Mesenchymal stem cell (in vitro differentiated cells and primary cell): ENCODE measurements at regions not wholly inside any gene's neighbourhood (a gene's known extent, or its start where the extent isn't known, plus 50 kb on each side); places are given as distances from the start of the nearest gene placed in this dataset.

Experiments used
- DNase-seq: peaks from one replicate; pipeline ENCODE4 v3.0.0-alpha.2; 2013
- H2AFZ ChIP-seq: one replicate; pipeline ENCODE4 v1.6.1; 2013; ENCODE audit warnings: low read depth, mild to moderate bottlenecking, control low read depth, inconsistent platforms, low read length, moderate library complexity
- H2AK5ac ChIP-seq: 2 replicates; pipeline ENCODE4 v1.6.1; 2013; ENCODE audit warnings: low read length, moderate library complexity, mild to moderate bottlenecking, inconsistent platforms; ENCODE audit not compliant: severe bottlenecking
- H2BK120ac ChIP-seq: one replicate; pipeline ENCODE4 v1.6.1; 2013; ENCODE audit warnings: low read depth, mild to moderate bottlenecking, inconsistent platforms, low read length, moderate library complexity
- H2BK12ac ChIP-seq, 2 experiments: one replicate each; pipeline ENCODE4 v1.6.1; 2013; ENCODE audit warnings: inconsistent platforms in 2 of 2, low read length in 2 of 2, mild to moderate bottlenecking in 2 of 2, moderate library complexity in 2 of 2, control low read depth in 1 of 2
- H2BK15ac ChIP-seq: one replicate; pipeline ENCODE4 v1.6.1; 2013; ENCODE audit warnings: mild to moderate bottlenecking, low read depth, inconsistent platforms; ENCODE audit not compliant: poor library complexity, severe bottlenecking
- H2BK5ac ChIP-seq: 2 replicates; pipeline ENCODE4 v1.6.1; 2013; ENCODE audit warnings: low read depth, mild to moderate bottlenecking, low read length, control low read depth, inconsistent platforms; ENCODE audit not compliant: poor library complexity, severe bottlenecking
- H3K14ac ChIP-seq, 2 experiments: one replicate each; pipeline ENCODE4 v1.6.1; 2013; ENCODE audit warnings: inconsistent platforms in 2 of 2, low read length in 2 of 2, control low read depth in 1 of 2, mild to moderate bottlenecking in 1 of 2, moderate library complexity in 1 of 2
- H3K18ac ChIP-seq, 2 experiments: one replicate each; pipeline ENCODE4 v1.6.1; 2013; ENCODE audit warnings: inconsistent platforms in 2 of 2, low read length in 2 of 2, control low read depth in 1 of 2, low read depth in 1 of 2, mild to moderate bottlenecking in 1 of 2
- H3K23ac ChIP-seq, 2 experiments: one replicate each; pipeline ENCODE4 v1.6.1; 2013; ENCODE audit warnings: inconsistent platforms in 2 of 2, low read length in 2 of 2, mild to moderate bottlenecking in 2 of 2, moderate library complexity in 2 of 2, control low read depth in 1 of 2
- H3K27ac ChIP-seq: 2 replicates; pipeline ENCODE4 v1.5.1; 2013; ENCODE audit warnings: mild to moderate bottlenecking, moderate library complexity, low read length, control low read depth, inconsistent platforms; ENCODE audit not compliant: poor library complexity, severe bottlenecking
- H3K27me3 ChIP-seq, 2 experiments: 2 replicates each; pipeline versions ENCODE4 v1.6.1 to v1.7.0; 2013; ENCODE audit warnings: low read length in 2 of 2, mild to moderate bottlenecking in 2 of 2, moderate library complexity in 2 of 2, control low read depth in 1 of 2, inconsistent platforms in 1 of 2; ENCODE audit not compliant: control insufficient read depth in 1 of 2, insufficient read depth in 1 of 2
- H3K36me3 ChIP-seq, 2 experiments: 2 replicates each; pipeline versions ENCODE4 v1.6.1 to v1.7.0; 2013; ENCODE audit warnings: low read length in 2 of 2, control low read depth in 1 of 2, inconsistent platforms in 1 of 2, low read depth in 1 of 2, mild to moderate bottlenecking in 1 of 2; ENCODE audit not compliant: insufficient read depth in 2 of 2, control insufficient read depth in 1 of 2
- H3K4ac ChIP-seq, 2 experiments: one replicate each; pipeline ENCODE4 v1.6.1; 2013; ENCODE audit warnings: inconsistent platforms in 2 of 2, low read length in 2 of 2, mild to moderate bottlenecking in 2 of 2, moderate library complexity in 2 of 2, control low read depth in 1 of 2, low read depth in 1 of 2
- H3K4me1 ChIP-seq: 2 replicates; pipeline ENCODE4 v1.6.1; 2013; ENCODE audit warnings: low read depth, low read length, control low read depth; ENCODE audit not compliant: control insufficient read depth, insufficient read depth
- H3K4me2 ChIP-seq: 2 replicates; pipeline ENCODE4 v1.6.1; 2013; ENCODE audit warnings: low read length, mild to moderate bottlenecking, inconsistent platforms; ENCODE audit not compliant: poor library complexity, severe bottlenecking
- H3K4me3 ChIP-seq, 2 experiments: 2 replicates each; pipeline versions ENCODE4 v1.5.1 to v1.7.0; 2013; ENCODE audit warnings: low read length in 2 of 2, mild to moderate bottlenecking in 2 of 2, control low read depth in 1 of 2, low read depth in 1 of 2; ENCODE audit not compliant: insufficient read depth in 1 of 2
- H3K79me1 ChIP-seq: replicated peaks from 2 replicates; pipeline ENCODE4 v1.6.1; 2013; ENCODE audit warnings: mild to moderate bottlenecking, control low read depth, low read length, inconsistent platforms; ENCODE audit not compliant: poor library complexity, severe bottlenecking
- H3K9ac ChIP-seq: 2 replicates; pipeline ENCODE4 v1.7.0; 2013; ENCODE audit warnings: mild to moderate bottlenecking, low read length, moderate library complexity
- H3K9me3 ChIP-seq: 2 replicates; pipeline ENCODE4 v1.7.0; 2013; ENCODE audit warnings: mild to moderate bottlenecking, low read length; ENCODE audit not compliant: control insufficient read depth
- H4K8ac ChIP-seq: one replicate; pipeline ENCODE4 v1.6.1; 2013; ENCODE audit warnings: inconsistent platforms, mild to moderate bottlenecking, low read length, moderate library complexity
- H4K91ac ChIP-seq: one replicate; pipeline ENCODE4 v1.6.1; 2013; ENCODE audit warnings: mild to moderate bottlenecking, low read length, inconsistent platforms
- WGBS: methylation state at CpG from one replicate; pipeline ENCODE4 v1.1.7; 2013; ENCODE audit warnings: mixed read lengths; 5-methylcytosine and 5-hydroxymethylcytosine counted together

- H3K79me1 ChIP-seq = no peaks in the 10 kb centered on the region
- H2BK12ac ChIP-seq = no peak overlapping the region
- no peak overlapping the region for H3K23ac ChIP-seq
- no peak overlapping the region for H2BK120ac ChIP-seq
- no peak overlapping the region for H3K4ac ChIP-seq
- no peak overlapping the region for H3K18ac ChIP-seq
- H3K4me1 ChIP-seq = no peaks in the 10 kb centered on the region
- H4K91ac ChIP-seq = no peak overlapping the region
- H3K27ac ChIP-seq = no peak overlapping the region
- no peak overlapping the region for H2AFZ ChIP-seq
- H2AK5ac ChIP-seq = no peak overlapping the region
- no peak overlapping the region for H4K8ac ChIP-seq
- H3K4me2 ChIP-seq = no peak overlapping the region
- H3K36me3 ChIP-seq = no peaks in the 10 kb centered on the region
- no peak overlapping the region for H2BK15ac ChIP-seq
- H3K27me3 ChIP-seq = no peaks in the 10 kb centered on the region
- 77% methylated on average over 7 of the region's 7 CpGs for WGBS
- H2BK5ac ChIP-seq = no peak overlapping the region
- no peak overlapping the region for H3K9ac ChIP-seq
- H3K14ac ChIP-seq = no peak overlapping the region
- no peak for DNase-seq
- no peaks in the 10 kb centered on the region for H3K9me3 ChIP-seq
- no peak overlapping the region for H3K4me3 ChIP-seq
These were observed 623.3 kb upstream of the CDH4 start for GRCh38 chr20:60628749-60629148.

GRCh38 chr20:60629206-60629605, 622.9 kb upstream of the CDH4 start:
- no peak overlapping the region for H3K23ac ChIP-seq
- H3K79me1 ChIP-seq = no peaks in the 10 kb centered on the region
- no peak overlapping the region for H4K91ac ChIP-seq
- no peak overlapping the region for H2AFZ ChIP-seq
- H2AK5ac ChIP-seq = no peak overlapping the region
- H3K14ac ChIP-seq = no peak overlapping the region
- no peak overlapping the region for H3K27ac ChIP-seq
- no peak overlapping the region for H3K18ac ChIP-seq
- no peak overlapping the region for H3K4me2 ChIP-seq
- no peak overlapping the region for H2BK15ac ChIP-seq
- H4K8ac ChIP-seq = no peak overlapping the region
- H3K4me1 ChIP-seq = no peaks in the 10 kb centered on the region
- no peak overlapping the region for H2BK5ac ChIP-seq
- no peak overlapping the region for H3K4me3 ChIP-seq
- H3K9me3 ChIP-seq = no peaks in the 10 kb centered on the region
- H3K27me3 ChIP-seq = no peaks in the 10 kb centered on the region
- WGBS = 83% methylated on average over 4 of the region's 4 CpGs
- DNase-seq = no peak
- no peak overlapping the region for H3K9ac ChIP-seq
- H3K4ac ChIP-seq = no peak overlapping the region
- no peak overlapping the region for H2BK120ac ChIP-seq
- H3K36me3 ChIP-seq = no peaks in the 10 kb centered on the region
- no peak overlapping the region for H2BK12ac ChIP-seq

DNA sequence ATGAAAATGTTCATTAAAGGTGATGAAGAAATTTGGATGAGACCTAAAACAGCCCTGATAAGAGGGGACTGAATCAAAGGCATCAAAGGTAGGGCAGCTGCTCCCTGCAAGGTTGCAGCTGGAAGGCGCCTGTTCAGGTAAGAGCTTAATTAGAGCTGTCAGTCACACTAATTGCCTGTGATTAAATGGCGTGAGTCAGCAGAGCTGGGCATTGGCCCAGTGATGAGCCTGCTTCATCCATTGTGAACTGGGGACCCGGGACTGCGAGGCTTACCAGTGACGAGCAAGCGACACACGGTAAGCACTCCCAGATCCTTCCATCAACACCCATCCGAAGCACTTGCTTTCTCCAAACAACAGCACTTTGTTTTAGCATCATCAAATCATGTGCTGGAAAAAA, 621.5 kb upstream of the CDH4 start:
- Histone ChIP-seq H2BK12ac (no peak overlapping the region), H3K4me3 (no peak overlapping the region), H2AK5ac (no peak overlapping the region), H3K23ac (no peak overlapping the region), H3K27me3 (no peaks in the 10 kb centered on the region), H3K36me3 (no peaks in the 10 kb centered on the region), H3K18ac (no peak overlapping the region), H3K4ac (no peak overlapping the region), H3K27ac (no peak overlapping the region), H3K14ac (no peak overlapping the region), H4K91ac (no peak overlapping the region), H2BK5ac (no peak overlapping the region), H4K8ac (no peak overlapping the region), H2AFZ (no peak overlapping the region), H2BK120ac (no peak overlapping the region), H2BK15ac (no peak overlapping the region), H3K9me3 (no peaks in the 10 kb centered on the region), H3K4me1 (no peaks in the 10 kb centered on the region), H3K9ac (no peak overlapping the region), H3K4me2 (no peak overlapping the region), H3K79me1 (no peaks in the 10 kb centered on the region)
- DNase-seq = no peak
- 68% methylated on average over 8 of the region's 8 CpGs for WGBS

DNA sequence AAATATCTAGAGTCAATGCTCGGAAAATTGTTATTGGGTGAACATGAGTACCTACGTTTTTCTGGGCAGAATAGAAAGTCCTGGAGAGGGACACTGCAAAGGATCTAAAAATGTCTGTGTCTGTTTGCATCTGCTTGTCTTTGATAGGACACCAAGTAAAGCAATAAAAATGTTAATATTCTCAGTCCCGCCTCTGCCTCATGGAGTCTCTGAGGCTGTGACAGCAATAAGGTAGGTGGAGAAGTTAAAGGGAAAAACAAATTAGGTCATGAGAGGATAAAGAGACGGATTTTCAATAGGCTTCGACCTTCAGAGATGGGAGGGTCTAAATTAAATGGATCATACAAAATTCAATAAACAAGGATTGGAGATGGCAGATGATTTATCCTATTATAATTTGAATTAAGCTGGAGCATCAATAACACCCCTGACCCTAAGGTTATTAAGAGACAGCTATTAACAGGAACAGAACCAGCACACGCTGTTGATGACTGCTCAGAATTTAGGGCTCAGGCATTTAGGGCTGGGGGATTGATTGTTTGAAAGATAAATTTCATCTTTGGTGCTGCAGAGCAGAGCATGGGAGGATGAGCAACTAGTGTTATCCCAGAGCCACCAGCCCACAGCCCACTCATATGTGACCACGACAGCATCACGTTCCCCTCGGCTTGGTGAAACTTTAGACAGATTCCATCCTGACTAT, 620.3 kb upstream of the CDH4 start:
- H2AFZ ChIP-seq = no peak overlapping the region
- H3K27me3 ChIP-seq = no peaks in the 10 kb centered on the region
- H2BK5ac ChIP-seq = no peak overlapping the region
- H3K4me2 ChIP-seq = no peak overlapping the region
- no peak overlapping the region for H3K4me3 ChIP-seq
- H2AK5ac ChIP-seq = no peak overlapping the region
- no peak overlapping the region for H4K8ac ChIP-seq
- no peaks in the 10 kb centered on the region for H3K4me1 ChIP-seq
- no peak overlapping the region for H3K27ac ChIP-seq
- H3K14ac ChIP-seq = no peak overlapping the region
- H2BK15ac ChIP-seq = no peak overlapping the region
- 76% methylated on average over 7 of the region's 9 CpGs for WGBS
- no peaks in the 10 kb centered on the region for H3K9me3 ChIP-seq
- no peak overlapping the region for H3K18ac ChIP-seq
- H2BK12ac ChIP-seq = no peak overlapping the region
- no peak overlapping the region for H3K23ac ChIP-seq
- no peak overlapping the region for H3K4ac ChIP-seq
- no peak overlapping the region for H4K91ac ChIP-seq
- no peak overlapping the region for H2BK120ac ChIP-seq
- no peaks in the 10 kb centered on the region for H3K36me3 ChIP-seq
- no peak overlapping the region for H3K9ac ChIP-seq
- no peak for DNase-seq
- H3K79me1 ChIP-seq = no peaks in the 10 kb centered on the region
